ENCODE measurements at regions not wholly inside any gene's neighbourhood (a gene's known extent, or its start where the extent isn't known, plus 50 kb on each side); places are given as distances from the start of the nearest gene placed in this dataset.

DNA sequence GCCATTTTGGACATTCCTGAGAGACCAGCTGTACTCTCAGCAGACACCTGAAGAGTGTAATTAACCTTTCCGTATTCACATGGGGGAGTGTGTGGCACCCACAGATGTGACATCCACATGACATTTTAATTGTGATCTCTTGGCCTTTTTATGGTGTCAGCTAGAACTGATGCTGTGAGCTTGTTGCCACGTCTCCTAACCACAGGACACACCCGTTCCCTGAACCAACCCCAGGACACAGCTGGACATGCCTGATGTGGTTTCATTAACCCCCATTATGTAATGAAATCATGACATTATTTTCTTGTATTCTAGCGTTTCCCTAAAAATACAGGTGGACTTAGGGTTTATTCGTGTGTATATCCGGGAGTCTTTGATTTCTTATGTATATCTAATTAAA, 1036.1 kb downstream of the TMEM121 start:
- Histone ChIP-seq H4K20me1 (replicated peaks in 1 of 2; ENCODE audit: control insufficient read depth in 1 of 2, insufficient read depth in 2 of 2, low read length in 2 of 2) (no peaks in the 10 kb centered on the region), H2AFZ (ENCODE audit: low read length) (no peak overlapping the region), H2BK15ac (ENCODE audit: low read length) (no peak overlapping the region), H2AK5ac (ENCODE audit: low read depth, low read length) (no peak overlapping the region), H3K27ac (ENCODE audit: low read depth, low read length) (no peak overlapping the region), H3K79me1 (ENCODE audit: low read depth, low read length) (no peaks in the 10 kb centered on the region), H4K91ac (replicated peaks; ENCODE audit: insufficient read length, low read length) (no peak overlapping the region), H4K5ac (ENCODE audit: insufficient read length, low read depth, low read length) (no peak overlapping the region), H3K27me3 (replicated peaks in 1 of 4; ENCODE audit: control insufficient read depth in 3 of 4, extremely low read depth in 1 of 4, insufficient read depth in 3 of 4, low read length in 3 of 4) (no peaks in the 10 kb centered on the region), H3K36me3 (ENCODE audit: control insufficient read depth in 2 of 4, insufficient read depth in 4 of 4, low read length in 3 of 4) (peaks cover 0 to 2% (median 0%) of the 10 kb centered on the region in 4 experiments; a peak in 1 of 8 replicates), H2BK120ac (replicated peaks; ENCODE audit: low read depth, low read length) (no peak overlapping the region), H3K56ac (replicated peaks; ENCODE audit: insufficient read length, low read depth, low read length) (no peak overlapping the region), H3K9ac (replicated peaks in 1 of 4; ENCODE audit: extremely low read depth in 1 of 4, low read depth in 3 of 4, low read length in 3 of 4) (no peak overlapping the region), H4K8ac (ENCODE audit: extremely low read depth, insufficient read depth, low read length) (no peak overlapping the region), H3K4me3 (ENCODE audit: extremely low read depth in 1 of 4, insufficient read depth in 2 of 4, low read depth in 3 of 4, low read length in 4 of 4) (no peak overlapping the region), H3K4me2 (ENCODE audit: insufficient read depth in 1 of 2, low read depth in 2 of 2, low read length in 2 of 2) (no peak overlapping the region), H2BK12ac (ENCODE audit: low read depth, low read length) (no peak overlapping the region), H3K9me3 (ENCODE audit: insufficient read depth in 2 of 2, low read depth in 1 of 2, low read length in 1 of 2) (peaks cover 64 to 78% of the 10 kb centered on the region in 2 experiments), H2BK5ac (ENCODE audit: low read depth, low read length) (no peak overlapping the region), H3K23me2 (ENCODE audit: low read depth, low read length) (no peaks in the 10 kb centered on the region), H3K4me1 (replicated peaks in 1 of 4; ENCODE audit: control insufficient read depth in 3 of 4, insufficient read depth in 4 of 4, low read length in 3 of 4) (no peaks in the 10 kb centered on the region), H3K79me2 (ENCODE audit: control insufficient read depth in 1 of 2, insufficient read depth in 2 of 2, low read length in 2 of 2) (no peaks in the 10 kb centered on the region), H3K14ac (ENCODE audit: insufficient read length) (no peak overlapping the region), H3K23ac (ENCODE audit: insufficient read length) (no peak overlapping the region), H2BK20ac (ENCODE audit: low read length) (no peak overlapping the region), H3K18ac (ENCODE audit: extremely low read depth, low read length) (no peak overlapping the region), H3K4ac (replicated peaks; ENCODE audit: insufficient read length, low read depth, low read length) (no peak overlapping the region)
- WGBS, 2 experiments (ENCODE audit: extremely low coverage in 1 of 2, insufficient coverage in 1 of 2, insufficient read length in 1 of 2, insufficient replicate concordance in 2 of 2, low coverage in 1 of 2, low lambda C conversion rate in 2 of 2, missing lambda C conversion rate in 1 of 2), result 82% methylated on average over 6 of the region's 6 CpGs; no CpG with 5 or more reads in 1 of the 2 experiments
- CTCF ChIA-PET (ENCODE audit: partially characterized antibody), result interaction anchor here (1.1 kb wide), 1 partner anchor 33 kb away, joined by 3 read pairs; no protein-coding TSS in a partner anchor
- DNase-seq (ENCODE audit: low read depth in 1 of 2, low spot score in 2 of 2) (no peak), FAIRE-seq (no peak)
- TF ChIP-seq RFX5 (IDR thresholded peaks at IDR 0.05; ENCODE audit: borderline replicate concordance, low read depth, low read length) (no peak), MAFK (IDR thresholded peaks at IDR 0.05; ENCODE audit: low read depth, low read length) (no peak)
- POLR2A ChIA-PET (ENCODE audit: partially characterized antibody), result no interaction called here

Measured in H1 (cell line).